NK-92 treated with Interleukin-12 subunit alpha and Interleukin-12 subunit beta, amount 100 ng/mL, for 24 hours (cell line): ENCODE measurements at regions not wholly inside any gene's neighbourhood (a gene's known extent, or its start where the extent isn't known, plus 50 kb on each side); places are given as distances from the start of the nearest gene placed in this dataset.

Experiments used
- DNase-seq: peaks from one replicate; lab custom pipeline; 2025; lab: John Stamatoyannopoulos, UW

DNA sequence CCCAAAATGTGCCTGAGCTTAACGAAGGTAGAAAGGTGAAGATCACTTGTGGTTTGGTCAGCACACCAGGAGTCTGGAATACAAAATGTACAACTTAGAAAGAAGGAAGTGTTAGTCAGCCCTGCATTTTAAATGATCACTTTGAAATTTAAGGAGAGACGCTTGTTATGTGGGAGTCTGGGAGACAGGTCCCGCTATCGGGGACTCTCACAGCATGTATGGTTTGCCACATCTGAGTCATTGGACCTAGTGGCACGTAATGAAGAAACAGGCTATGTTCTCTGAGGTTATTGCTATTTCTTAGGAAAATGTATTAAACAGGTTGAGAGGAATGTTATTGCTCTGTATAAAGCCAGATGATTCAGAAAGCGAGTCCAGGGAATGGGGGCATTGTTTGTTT is 2362.5 kb upstream of the WWC1 start:
- DNase-seq: no peak

DNA sequence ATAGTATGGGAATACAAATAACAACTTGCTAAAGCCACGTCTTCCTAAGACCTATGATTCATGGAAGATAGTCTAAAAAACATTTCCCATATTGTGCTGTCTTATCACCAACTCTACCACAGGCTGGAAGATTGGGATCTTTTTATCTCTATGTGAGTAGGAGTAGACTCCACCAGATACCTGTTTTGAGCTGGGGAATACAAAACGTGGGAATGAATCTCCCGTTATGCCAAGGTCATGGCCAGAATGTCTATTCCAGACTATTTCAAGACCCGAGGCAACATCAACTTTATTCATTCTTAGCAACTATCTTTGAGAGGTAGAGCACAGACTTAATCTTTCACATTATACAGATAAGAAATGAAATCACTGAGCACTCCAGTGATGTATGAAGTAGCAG is 2350.9 kb upstream of the WWC1 start:
- DNase-seq: no peak

DNA sequence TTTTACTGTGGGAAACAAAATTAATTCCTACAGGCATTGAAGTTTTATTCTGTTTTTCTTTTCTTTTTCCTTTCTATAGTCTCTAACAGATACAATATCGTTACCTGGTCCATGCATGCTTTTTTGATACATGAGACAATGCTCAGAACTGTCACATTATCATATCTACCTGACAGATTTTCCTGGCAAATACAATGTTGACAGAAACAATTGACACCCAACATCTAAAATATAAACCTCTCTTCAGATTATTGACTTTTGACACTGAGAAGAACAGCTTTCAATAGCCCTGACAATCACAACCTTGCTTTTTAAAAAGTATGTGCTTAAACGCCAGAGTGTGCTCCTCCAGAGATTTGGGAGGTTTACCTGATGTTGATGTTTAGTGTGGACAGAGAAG is 2334.6 kb upstream of the WWC1 start:
- no peak for DNase-seq

DNA sequence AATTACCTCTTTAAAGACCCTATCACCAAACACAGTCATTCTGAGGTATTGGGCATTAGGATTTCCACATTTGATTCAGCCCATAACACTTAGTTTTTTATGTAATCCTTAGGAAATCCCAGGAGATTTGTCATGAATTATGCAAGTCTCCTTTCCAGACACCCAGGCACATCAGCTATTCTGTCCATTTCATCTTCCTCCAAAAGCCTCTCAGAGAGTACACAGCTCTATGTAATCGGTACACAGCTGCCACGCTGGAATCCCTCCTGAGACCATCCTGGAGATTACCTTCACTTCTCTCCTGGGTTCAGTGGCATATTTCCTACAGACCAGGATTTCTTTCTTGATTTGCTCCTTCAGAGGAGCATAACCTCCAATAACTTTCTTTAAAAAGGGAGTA is 2309.8 kb upstream of the WWC1 start:
- no peak for DNase-seq

DNA sequence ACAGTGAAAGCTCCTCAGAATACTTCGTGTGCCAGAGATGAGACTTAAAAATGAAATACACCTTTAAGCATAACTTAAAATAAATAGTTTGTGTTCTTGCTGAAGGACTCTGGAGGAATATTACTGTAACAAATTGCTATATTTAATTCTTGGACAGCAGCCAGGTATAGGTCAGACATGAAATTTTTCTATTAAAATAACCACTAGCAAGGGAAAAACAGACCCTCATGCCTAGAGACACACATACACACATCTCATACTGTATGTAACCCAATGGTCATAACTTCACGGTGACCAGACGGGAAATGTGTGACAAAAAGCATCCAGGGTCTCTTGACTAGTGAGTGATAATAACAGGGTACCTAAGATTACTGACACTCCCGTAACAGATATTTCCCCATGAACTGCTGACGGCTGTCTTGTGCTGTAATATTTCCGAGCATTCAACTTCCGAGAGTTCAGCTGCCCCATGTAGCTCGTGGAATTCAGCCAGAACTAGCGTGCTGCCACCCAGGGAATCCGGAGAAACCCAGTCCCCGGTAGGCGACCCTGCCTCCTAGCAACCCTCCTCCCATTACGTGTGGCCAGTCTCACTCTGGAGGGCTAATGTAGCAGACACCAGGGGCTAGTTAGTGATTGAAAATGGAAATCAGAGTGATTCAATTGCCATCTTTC is 2295.1 kb upstream of the WWC1 start:
- DNase-seq: no peak

DNA sequence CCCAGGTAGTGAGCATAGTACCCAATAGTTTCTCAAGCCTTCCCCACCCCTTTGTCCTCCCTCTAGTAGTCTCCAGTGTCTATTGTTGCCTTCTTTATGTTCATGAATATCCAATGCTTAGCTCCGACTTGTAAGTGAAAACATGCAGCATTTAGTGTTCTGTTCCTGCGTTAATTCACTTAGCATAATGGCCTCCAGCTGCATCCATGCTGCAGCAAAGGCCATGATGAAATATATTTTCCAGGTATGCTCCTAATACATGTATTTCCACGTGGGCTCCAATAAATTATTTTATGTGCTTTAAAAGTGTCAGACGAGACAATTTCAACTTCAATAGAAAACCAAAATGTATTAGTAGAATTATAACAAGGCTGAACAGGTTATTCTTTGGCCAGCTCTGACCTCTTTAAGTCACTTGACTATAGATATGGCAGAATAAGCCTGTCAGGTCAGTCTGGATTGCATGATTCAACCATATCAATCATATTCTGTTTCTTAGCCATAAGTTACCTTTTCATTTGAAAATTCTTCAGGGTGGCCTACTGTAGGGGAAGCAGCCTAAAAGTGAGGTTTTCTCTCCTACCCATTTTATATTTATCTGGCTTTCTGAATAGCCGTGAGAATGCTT is 2291.6 kb upstream of the WWC1 start:
- no peak for DNase-seq

DNA sequence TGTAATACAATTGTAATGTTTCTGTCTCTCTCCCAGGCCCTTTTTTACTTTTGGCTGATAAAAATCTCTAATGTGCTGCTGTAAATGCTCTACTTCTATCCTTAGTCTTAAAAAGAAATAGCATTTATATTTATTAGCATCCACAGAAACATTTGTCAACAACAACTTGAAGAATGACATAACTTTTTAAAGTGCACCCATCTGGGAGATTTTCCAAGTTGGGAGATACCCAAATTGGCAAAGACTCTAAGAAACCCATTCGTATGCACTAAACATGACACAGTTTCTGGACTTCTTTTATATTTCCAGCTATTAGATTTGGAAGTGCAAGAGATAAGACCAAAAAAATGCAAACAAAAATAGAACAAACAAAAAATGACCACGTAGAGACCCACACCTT is 2287.4 kb upstream of the WWC1 start:
- DNase-seq: no peak

DNA sequence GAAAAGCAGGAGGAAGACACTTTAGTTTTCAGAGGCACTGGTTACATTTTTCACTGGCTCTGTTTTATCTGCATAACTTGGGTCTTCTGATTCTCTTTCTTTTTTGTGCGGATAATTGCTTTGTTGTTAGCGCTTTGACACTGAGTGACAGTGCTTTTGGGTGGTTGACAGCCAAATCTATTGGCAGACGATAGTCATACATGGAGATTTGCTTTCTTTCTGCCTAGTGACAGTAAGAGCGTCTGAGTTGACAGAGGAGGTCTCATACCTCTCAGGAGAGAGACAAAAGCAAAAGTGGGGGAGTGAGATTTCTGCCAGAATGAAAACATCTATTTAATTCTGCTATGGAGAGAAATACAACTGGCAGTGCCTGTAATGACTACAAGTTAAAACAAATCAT is 2278.0 kb upstream of the WWC1 start:
- no peak for DNase-seq

DNA sequence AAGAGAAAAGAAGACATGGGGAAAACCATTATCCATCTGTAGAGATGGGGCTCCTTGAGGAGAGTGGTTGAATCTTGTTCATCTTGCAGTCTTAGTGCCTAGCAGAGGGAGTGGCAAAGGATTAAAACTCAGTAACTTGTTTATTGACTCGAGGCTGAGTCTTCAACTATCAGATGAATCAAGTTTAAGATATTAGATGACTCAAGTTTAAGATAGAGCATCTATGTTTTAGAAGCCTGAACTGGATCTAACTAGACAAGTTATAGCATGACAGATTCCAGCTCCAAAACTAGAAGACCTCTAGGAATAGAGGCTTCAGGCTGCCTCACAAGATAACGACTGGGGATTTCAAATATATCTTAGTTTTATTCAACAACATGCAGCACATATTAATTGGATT is 2277.2 kb upstream of the WWC1 start:
- no peak for DNase-seq

DNA sequence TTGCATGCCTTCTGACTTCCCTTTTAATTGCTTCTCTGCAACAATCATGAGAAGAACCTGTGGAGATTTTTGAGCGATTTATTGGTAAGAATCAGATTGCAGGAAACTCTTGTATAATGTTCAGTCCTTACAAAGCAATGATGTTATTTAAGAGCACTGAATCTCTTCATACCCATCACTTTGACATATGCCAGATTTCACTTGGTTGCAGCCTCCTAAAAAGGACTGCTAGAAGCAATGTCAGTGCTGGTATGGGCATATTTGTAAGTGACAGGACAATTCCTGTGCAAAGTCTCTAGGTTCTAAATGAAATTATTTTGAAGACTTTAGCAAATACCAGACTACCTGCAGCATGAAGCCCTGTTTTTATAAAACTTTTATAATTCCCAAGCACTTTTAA is 2272.7 kb upstream of the WWC1 start:
- no peak for DNase-seq

DNA sequence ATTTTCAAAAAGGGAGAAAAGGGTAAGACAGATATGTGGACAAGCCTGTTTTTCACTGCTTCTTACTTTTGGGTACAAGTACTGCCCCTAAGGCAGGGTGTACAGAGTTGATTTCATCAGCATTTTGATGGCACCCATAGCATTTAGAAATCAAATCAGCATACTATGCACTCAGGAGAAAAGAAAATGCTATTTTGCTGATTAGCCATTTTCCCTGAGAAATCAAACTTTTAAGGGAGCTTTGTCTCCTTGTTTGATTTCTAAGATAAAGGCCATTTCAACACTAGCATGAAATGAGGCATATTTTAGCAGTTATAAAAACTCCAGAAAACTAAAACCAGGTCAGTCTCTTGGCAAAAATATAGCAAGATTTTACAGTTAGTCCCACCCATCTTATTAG is 2269.4 kb upstream of the WWC1 start:
- no peak for DNase-seq

DNA sequence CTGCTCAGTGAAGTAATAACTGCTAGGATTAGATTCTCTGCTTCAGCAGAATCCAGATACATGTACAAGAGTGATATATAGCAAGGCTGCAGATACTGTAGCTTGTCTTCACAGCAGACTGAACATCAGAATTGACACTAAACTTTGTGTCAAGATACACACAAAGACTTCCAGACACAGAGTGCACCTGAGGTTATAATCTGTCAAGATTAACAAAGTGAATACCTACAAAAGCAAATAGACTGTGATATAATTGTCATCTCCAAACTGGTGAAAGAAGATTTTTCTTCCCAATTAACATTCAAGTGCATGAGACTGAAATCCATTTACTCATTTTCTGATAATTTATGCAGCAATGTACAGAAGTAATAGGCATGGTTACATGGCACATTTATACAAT is 2266.5 kb upstream of the WWC1 start:
- DNase-seq: no peak

DNA sequence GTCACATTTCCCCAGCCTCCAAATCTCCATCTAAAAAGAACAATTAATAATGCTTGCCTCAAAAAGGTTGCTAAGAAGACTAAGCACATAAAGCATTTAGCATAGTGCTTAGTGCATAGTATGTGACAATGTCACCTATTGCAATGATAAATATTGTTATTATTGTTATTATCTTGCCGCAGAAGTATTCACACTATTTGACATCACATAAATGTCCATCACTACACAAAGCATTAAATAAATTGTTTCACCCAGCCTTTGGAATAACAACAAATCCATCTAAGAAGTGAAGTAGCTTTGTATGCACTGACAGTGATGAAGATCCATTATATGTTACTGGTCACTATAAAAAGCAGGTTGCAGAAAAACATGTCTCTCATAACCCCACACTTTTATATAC is 2263.9 kb upstream of the WWC1 start:
- no peak for DNase-seq

DNA sequence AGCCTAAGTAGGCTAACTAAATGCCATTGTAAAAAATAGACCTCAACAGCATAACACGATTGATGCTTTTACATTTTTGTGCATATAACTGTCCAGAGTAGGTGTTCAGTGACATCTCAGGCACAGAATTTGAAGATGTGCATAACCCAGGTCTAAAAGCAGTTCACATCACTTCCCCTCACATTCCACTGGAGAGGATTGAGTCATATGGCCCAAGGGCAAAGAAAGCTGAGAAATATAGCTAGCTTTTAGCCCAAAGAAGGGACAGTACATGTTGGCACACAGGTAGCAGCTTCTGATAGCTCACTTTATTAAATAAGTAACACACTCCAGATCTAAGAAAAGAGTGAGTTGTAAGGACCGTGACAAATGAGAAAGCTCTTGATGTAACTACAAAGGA is 2259.5 kb upstream of the WWC1 start:
- DNase-seq: no peak

DNA sequence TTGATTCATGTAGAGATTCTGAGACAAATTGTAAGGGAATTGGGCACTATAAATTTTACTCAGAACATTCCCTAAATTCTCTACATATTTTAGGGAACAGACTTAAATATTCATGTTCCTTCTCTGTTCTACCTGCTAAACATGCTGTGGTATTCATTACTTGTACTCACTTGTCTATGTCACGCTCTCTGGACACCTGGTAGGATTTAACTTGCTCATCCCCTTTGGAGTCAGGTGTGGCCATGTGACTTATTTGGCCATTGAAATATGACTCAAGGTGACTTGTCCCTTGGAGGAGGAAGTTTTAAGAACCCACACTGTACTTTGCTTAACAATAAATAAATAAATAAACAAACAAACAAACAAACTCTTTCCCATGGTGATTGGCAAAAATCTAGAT is 2258.8 kb upstream of the WWC1 start:
- DNase-seq: no peak

DNA sequence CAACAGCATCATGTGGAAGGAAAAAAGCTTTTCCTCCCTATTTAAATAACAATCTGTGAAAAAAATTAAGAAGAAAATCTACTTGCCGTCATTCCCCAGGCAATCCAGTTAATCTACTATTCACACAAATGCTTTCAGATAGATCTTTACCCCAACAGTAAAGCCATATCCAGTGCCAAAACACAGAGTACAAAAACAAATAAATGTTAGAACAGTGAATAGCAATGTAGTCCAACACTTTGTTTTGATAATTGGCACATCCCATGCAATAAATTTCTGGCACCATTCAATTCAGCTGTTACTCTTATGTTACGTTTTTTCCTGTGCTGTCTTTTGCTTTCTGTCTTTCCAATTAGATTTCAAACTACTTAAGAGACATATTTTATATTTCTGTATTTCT is 2245.5 kb upstream of the WWC1 start:
- DNase-seq: no peak

DNA sequence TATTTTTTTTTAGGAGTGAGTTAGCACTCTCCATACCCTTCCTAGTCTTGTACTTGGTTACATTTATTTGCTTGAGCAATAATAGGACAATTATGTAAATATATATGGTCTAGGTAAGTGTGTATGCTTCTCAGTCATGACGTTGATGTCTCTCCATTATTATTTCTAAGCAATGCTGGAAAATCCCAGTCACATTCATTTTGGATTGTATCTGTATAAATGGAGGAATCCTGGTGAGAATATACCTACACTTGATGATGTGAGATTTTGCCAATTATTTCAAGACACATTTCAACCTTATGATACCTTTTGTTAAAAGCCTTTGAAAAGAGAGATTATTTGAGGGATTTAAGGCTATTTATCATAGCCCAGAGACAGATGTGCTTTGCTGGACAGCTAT is 2244.5 kb upstream of the WWC1 start:
- no peak for DNase-seq

DNA sequence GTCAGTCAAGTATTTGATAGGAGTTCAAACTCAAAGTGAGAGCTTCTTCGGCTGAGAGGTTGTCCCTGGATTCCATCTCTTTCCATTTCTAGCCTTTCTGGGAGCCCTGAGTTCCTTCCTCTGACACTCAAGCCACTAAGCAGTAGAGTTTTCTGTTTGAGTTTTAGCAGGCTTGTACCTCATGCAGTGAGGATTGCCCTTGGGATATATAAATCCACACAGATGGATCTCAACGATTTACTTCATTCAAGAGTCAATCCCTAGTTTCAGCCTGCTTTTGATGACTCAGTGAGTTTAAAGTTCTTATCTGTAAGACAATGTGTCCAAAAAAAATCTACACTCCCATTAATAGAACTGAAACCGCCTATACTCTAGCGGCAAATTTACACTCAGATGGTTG is 2240.9 kb upstream of the WWC1 start:
- no peak for DNase-seq

DNA sequence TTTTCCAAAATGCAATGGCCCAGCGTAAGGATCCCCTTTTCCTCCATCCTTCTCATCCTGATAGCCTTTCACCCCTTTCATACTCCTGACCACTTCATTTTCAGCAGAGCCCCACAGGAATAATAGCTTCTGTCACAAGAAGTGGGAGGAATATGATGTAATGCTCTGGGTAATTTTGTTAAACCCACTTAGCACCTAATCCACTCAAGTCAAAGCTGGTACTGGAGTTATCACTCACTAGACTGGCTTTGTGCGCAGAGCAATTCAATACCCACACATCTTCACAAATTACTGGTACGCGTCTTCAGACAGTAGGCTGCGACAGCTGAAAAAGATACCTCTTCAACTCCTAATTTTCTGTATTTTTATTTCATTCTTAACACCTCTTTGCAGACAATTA is 2232.8 kb upstream of the WWC1 start:
- no peak for DNase-seq

DNA sequence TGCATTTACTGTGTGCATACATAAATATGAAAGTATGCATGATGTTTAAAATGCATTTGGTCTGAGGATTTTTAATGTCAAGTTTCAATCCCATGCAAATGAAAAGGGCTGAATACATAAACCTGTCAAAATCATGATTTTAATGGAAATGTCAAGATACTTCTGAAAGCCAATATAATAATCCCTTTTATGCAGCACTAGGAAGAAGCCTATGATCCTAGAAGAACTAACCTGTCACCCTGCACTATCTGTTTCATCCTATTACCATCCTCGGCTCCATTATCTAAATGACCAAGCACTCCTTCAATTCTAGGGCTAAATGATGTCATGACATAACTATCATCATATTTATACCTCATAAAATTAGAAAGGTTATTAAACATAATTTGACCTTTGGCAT is 2229.4 kb upstream of the WWC1 start:
- no peak for DNase-seq

DNA sequence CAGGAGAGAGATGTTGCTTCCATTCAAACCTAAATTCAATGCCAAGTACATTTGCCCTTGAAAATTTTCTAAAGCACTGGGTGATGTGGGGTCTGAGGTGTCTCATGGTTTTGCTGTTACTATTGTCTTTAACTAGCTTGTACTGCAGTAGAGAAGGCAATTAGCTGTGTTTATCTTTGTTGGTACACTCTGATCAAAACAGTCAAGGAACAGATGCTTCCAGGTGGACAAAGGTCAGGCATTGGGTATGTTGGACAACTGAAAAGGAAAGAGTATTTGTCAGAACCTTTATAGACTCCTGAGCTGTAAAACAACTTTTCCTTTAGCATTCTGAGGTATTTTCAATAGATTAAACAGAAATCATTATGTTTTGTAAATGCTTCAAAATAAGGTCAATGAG is 2228.7 kb upstream of the WWC1 start:
- DNase-seq: no peak

DNA sequence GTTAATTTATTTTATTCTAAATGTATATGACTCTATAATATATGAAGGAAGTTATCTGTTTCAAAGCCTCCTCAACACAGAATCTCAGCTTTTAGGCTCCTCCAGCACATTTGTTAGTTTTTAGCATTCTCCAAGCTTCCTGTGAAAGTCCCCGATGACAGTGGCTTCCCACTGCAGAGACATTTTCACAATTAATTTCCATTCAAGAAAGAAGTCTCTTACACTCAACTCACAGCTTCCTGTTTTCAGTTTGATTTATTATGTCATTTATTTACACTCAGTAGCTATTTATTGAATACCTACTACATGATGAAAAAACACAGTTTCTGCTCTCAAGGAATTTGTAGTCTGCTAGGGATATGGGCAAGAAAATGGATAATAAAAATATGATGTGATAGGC is 2228.2 kb upstream of the WWC1 start:
- no peak for DNase-seq

DNA sequence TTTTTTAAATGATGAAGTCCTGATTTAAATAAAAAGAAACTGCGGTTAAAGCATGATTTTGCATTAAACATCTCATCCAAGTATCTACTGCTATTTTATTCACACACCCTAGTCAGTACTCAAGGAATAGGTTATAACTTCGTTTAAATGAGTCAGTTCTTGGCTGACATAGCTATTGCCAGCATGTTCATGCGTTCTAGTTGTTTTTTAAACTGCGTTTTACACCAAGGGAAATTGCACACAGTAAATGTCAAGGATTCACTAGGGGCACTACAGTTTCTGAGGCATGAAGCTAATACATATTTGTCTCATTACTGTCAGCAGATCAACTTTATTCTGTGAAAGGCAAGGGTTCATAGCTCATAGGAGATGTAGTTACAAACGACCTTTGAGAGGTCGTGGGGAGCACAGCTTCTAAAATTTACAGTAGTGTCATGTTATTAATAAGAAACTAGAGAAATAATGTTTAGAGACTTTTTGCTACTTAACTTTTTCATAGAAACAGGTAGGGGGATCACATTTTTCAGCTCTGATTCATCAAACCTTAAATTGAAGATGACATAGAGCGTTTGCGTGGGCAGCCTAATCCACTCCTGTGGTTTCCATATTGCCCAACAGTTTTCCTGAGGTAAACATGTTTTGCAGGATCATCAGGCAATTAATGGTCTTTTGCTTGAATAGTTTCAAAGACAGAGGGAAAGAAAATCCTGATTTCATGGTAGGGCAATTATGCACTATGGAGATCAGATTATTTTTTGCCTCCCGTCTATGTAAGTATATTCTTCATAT is 2222.7 kb upstream of the WWC1 start:
- no peak for DNase-seq
